ENCODE measurements at regions not wholly inside any gene's neighbourhood (a gene's known extent, or its start where the extent isn't known, plus 50 kb on each side); places are given as distances from the start of the nearest gene placed in this dataset.
A peak's percentile ranks its signal among the peaks of the same experiment; 100 is the strongest.

GRCh38 chr2:216320852-216321251, 51.4 kb downstream of the MARCHF4 start:
- no peak for DNase-seq
- intact Hi-C loops (cut with DNase I), result no loop called here
- ATAC-seq, result no peak

- DNase-seq (no peak), ATAC-seq (no peak)
- intact Hi-C loops (cut with DNase I), result no loop called here
Observed at GRCh38 chr2:216319771-216320170, 52.5 kb downstream of the MARCHF4 start.

GRCh38 chr2:216318521-216318874, 53.8 kb downstream of the MARCHF4 start:
- DNase-seq (no peak), ATAC-seq (no peak)
- intact Hi-C loops (cut with DNase I), result no loop called here

DNA sequence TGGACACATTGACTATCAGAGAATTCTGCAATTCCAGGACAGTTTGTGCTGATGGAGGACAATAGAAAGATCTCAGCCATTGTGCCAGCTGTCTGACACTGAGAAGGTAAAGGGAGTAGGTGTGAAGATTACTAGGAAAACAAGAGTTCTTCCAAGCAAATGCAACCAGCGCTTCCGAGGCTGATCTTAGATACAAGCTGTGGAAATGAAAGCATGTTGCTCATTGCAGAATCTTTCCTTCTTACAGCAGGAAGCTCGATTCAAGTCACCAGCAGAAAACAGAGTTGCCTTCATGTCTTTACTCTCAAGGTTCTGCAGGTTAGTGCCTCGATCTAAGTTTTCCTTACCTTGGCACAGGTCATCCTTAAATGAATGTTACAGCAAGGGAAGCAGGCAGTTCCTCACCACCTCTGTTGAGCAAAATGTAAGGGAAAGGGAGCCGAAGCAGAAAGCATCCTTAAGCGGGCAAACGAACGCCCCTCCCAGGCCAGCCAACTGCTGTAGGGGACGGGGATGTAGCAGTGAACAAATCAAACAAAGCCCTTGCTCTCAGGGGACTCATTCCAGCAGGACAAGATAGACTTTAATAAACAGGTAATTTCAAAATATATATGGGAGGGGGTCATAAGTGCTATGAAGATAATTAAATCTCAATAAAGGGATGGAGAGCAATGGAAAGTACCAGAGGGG, 54.3 kb downstream of the MARCHF4 start:
- intact Hi-C loops (cut with DNase I), result no loop called here
- ATAC-seq, result no peak
- no peak for DNase-seq

- intact Hi-C loops (cut with DNase I), result no loop called here
- ATAC-seq (no peak), DNase-seq (no peak)
Observed at GRCh38 chr2:216316743-216317142, 55.5 kb downstream of the MARCHF4 start.

- ATAC-seq (peak in 1 of 2 donors; percentile 25), DNase-seq (no peak)
- intact Hi-C loops (cut with DNase I), result no loop called here
Observed at GRCh38 chr2:216315802-216316603, 56.3 kb downstream of the MARCHF4 start.

DNA sequence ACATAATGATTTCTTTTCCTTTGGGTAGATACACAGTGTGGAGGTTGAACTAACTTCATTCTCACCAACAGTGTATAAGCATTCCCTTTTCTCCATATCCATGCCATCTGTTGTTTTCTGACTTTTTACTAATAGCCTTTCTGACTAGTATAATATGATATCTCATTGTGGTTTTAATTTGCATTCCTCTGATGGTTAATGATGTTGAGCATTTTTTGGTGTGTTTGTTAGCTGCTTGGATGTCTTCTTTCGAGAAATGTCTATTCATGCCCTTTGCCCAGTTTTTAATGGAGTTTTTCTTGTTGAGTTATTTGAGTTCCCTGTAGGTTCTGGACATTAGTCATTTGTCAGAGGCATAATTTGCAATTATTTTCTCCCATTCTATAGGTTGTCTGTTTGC, 59.8 kb downstream of the MARCHF4 start:
- no peak for DNase-seq

GRCh38 chr2:216308576-216308975, 63.7 kb downstream of the MARCHF4 start:
- intact Hi-C loops (cut with DNase I), result no loop called here
- DNase-seq, result no peak
- ATAC-seq, result peak in 1 of 2 donors; percentile 12

More for the DNA sequence above, 59.8 kb downstream of the MARCHF4 start:
- intact Hi-C loops (cut with DNase I), result no loop called here
- no peak for ATAC-seq

DNA sequence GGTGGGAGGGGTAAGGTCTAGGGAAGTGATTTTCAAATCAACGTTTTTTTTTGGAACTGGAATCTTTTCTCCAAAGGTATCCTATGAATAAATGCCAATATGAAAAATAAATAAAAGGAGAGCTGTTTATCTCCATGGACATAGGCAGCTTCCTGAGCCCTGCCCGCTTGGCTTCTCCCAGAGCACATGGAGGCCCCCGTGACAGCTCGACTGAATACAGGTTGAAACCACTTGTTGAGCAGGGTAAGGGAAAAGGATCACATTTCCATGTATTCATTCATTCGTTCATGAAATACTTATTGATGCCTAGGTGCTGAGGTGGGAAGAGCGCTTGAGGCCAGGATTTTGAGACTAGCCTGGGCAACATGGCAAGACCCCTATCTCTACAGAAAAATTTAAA, 64.8 kb downstream of the MARCHF4 start:
- ATAC-seq, result no peak
- no peak for DNase-seq
- intact Hi-C loops (cut with DNase I), result no loop called here

DNA sequence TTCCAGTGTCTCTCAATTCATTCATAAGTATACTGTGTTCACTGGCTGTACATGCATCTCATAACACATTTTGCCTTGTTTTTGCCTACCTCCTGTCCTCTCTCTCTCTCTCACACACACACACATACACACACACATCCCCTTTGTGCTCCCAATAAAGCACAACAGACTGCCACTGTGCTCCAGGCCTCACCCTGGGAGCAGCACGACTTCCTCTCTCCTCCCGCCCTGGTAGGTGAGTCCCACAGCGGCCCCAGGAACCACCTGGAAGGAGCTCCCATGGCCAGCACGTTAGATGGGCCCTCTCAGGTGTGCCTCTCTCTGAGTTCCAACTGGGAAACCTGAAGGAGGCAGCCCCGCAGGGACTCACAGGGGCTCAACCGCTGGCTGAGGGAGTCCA, 65.4 kb downstream of the MARCHF4 start:
- no peak for DNase-seq
- intact Hi-C loops (cut with DNase I), result no loop called here
- ATAC-seq, result no peak

GRCh38 chr2:216305574-216305973, 66.7 kb downstream of the MARCHF4 start:
- ATAC-seq (no peak), DNase-seq (no peak)
- intact Hi-C loops (cut with DNase I), result no loop called here

DNA sequence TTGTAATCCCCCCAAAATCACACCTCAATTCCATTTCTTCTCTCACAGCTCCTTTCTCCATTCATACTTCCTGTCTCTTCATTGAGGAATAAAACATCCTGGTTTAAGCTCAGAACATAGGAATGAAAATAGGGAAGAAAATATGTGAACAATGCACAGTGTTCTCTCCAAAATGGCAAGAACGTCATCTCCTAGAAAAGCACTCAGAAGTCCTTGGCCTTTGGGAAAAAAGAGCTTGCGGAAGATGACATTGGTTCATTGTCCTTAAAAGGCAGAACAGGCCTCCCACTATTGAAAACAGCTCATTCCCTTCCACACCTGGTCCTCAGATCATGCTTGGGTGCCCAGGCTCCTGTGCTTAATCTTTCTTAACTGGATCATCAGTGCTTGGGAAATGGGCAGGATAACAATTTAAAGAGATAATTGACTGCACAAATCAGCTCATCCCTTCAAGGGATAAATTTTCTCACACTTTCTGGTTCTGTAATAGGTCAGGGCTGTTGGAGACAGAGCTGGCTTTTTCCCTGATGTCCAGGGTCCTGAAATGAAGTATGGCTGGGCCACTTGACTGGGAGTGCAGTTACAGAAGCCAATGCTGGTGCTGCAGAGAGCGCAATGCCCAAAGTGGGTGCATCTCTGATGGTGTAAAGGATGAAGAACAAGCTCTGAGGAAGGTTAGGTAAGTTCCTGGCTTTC, 69.2 kb downstream of the MARCHF4 start:
- ATAC-seq (no peak), DNase-seq (no peak)
- intact Hi-C loops (cut with DNase I), result no loop called here

DNA sequence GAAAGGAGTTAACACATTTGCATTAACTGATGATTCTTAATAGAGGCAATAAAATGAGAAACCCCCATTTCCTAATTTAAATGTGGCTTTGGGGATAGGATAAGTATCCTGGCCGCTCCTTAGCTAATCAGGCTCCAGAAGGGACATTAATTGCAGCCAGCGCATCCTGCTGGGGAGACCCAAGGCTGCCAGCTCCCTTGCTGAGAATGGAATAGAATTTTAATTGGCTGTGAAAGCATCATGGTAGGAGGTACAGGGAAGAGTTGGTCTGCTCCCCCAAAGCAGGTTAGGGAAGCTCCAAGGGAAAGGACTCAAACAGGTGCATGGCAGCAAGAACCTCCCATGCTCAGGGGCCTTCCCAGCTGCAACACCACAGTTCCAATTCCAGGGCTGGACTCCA, 71.4 kb downstream of the MARCHF4 start:
- no peak for DNase-seq
- intact Hi-C loops (cut with DNase I), result no loop called here
- ATAC-seq, result no peak

DNA sequence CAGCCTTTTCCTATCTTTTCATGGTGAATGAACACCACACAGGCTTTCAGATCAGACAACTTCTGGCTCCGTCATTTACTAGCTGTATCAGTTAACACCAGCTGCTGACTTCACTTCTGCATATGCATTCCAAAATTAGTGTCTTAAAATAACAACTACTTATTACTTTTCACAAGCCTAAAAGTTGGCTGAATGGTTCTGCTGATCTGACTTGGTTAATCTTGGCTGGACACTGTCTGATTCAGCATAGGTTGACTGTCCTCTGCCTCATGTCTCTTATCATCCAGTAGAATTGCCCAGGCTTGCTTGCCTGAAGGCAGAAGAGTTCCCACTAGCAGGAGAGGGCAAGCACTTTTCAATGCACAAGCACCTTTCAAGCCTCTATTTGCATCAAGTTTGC, 72.7 kb downstream of the MARCHF4 start:
- ATAC-seq (no peak), DNase-seq (no peak)
- intact Hi-C loops (cut with DNase I), result no loop called here

DNA sequence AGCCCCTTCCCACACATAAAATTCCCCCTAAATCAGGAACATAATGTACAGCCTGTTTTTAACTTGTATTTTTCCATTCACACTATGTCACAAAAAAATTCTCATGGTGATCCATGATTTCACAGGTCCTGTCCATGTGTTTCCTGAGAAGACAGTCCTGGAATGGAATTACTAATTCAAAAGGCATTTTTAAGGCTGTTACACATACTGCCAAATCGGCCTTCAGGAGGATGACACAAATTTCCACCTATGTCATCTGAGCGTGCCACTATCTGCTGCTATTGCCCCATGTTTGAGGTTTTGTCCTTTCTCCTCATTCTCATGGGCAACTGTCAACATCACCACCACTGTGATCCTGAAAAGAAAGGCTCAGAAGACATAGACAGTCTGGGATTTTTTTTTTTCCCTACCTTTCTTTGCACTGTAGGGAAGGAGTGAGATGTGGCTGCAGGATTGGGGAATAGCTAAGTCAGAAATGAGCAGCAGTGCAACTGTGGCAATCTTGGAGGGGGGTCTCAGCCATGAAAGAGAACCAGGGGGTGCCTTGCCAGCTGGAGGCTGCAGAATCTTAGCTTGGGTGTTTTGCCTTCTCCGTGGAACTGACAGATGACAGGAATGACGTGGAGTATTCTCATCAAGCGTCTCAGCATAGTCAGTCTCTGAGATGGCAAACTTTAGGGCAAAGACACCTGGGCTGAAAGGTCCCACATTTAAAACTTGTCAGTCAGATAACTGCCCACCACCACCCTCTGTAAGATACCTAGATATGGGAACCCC, 73.4 kb downstream of the MARCHF4 start:
- ATAC-seq (no peak), DNase-seq (no peak)

GRCh38 chr2:216296856-216297255, 75.4 kb downstream of the MARCHF4 start:
- DNase-seq (no peak), ATAC-seq (no peak)
- intact Hi-C loops (cut with DNase I), result no loop called here

More for the DNA sequence above, 73.4 kb downstream of the MARCHF4 start:
- intact Hi-C loops (cut with DNase I), result no loop called here

- intact Hi-C loops (cut with DNase I), result no loop called here
- ATAC-seq (no peak), DNase-seq (no peak)
Observed at GRCh38 chr2:216294305-216294704, 78.0 kb downstream of the MARCHF4 start.

- intact Hi-C loops (cut with DNase I), result no loop called here
- no peak for DNase-seq
- ATAC-seq, result no peak
Observed at GRCh38 chr2:216293883-216294282, 78.4 kb downstream of the MARCHF4 start.

DNA sequence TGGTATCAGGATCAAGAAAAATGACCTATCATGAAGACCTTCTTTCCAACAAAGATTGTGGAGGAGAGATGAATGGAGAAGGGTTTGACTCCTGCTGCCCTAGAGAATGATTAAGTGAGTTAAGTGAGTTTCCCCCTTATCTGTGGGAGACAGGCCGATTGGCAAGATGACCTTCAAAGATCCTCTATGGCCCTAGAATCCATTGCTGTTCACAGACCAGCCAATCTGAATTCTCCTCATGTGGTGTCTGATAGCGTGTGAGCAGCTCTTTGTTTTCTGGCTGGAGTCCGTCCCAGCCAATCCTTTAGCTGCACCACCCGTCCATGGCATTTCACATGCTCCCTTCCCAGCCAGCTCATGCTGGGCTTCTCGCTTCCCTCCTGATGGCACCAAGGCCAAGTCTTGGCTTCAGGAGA, 79.4 kb downstream of the MARCHF4 start:
- DNase-seq (no peak), ATAC-seq (no peak)
- intact Hi-C loops (cut with DNase I), result no loop called here

DNA sequence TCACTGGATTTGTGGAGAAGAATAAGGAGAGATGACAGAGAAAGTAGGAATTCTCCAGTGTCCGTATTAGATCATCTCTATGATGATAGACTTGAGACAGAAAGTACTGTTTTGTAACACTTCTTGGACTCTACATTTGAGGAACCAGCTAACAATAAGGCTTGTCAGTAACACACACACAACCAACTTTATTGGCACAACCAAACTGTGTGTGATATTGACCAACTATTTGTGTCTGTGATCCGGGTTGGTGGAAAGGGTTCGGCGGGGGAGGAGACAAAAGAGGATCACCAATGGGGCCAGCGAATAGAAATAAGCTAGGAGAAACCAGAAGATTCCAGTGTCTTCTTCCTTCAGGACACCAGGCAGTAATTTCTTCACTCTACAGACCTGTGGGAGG, 79.8 kb downstream of the MARCHF4 start:
- DNase-seq (no peak), ATAC-seq (no peak)
- intact Hi-C loops (cut with DNase I), result no loop called here
